ENCODE measurements at regions not wholly inside any gene's neighbourhood (a gene's known extent, or its start where the extent isn't known, plus 50 kb on each side); places are given as distances from the start of the nearest gene placed in this dataset.

DNA sequence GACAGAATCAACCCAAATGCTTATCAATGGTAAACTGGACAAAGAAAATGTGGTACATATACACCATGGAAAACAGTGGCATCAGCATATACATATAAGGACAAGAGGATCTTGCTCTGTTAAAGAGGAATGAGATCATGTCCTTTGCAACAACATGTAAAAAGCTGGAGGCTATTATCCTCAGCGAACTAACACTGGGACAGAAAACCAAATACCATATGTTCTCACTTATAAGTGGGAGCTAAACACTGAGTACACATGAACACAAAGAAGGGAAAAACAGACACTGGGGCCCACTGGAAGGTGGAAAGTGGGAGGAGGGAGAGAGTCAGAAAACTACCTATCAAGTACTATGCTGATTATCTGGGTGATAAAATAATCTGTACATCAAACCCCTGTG is 447.3 kb upstream of the MAF start:
- H3K27me3 ChIP-seq (ENCODE audit: control insufficient read depth, insufficient read depth, low read length): peaks cover 5% of the 10 kb centered on the region
- CTCF ChIA-PET: no interaction called here
- no peak for DNase-seq (ENCODE audit: low read depth)

DNA sequence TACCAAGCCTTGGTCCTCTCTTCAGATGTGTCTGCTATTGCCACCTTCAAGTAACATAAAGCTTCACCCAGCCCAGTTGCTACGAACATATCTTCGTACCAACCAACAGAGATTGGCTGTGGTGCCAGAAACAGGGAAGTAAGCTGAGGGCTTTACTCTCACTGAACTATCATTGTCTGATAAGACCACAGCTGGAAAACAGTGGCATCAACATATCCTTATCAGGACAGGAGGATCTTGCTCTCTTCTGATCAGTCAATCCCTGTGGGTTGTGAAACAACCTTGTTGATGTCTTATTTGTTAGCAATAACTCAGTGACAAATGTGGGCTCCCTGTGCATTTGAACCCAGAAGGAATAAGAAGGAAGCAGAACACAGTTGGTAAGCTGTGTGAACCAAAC is 446.3 kb upstream of the MAF start:
- Histone ChIP-seq H3K36me3 (ENCODE audit: control insufficient read depth, insufficient read depth, low read length) (no peaks in the 10 kb centered on the region), H3K4me3 (ENCODE audit: low read depth, low read length) (no peak overlapping the region), H3K27me3 (ENCODE audit: control insufficient read depth, insufficient read depth, low read length) (peaks cover 5% of the 10 kb centered on the region)
- TF ChIP-seq, protein P1, sequence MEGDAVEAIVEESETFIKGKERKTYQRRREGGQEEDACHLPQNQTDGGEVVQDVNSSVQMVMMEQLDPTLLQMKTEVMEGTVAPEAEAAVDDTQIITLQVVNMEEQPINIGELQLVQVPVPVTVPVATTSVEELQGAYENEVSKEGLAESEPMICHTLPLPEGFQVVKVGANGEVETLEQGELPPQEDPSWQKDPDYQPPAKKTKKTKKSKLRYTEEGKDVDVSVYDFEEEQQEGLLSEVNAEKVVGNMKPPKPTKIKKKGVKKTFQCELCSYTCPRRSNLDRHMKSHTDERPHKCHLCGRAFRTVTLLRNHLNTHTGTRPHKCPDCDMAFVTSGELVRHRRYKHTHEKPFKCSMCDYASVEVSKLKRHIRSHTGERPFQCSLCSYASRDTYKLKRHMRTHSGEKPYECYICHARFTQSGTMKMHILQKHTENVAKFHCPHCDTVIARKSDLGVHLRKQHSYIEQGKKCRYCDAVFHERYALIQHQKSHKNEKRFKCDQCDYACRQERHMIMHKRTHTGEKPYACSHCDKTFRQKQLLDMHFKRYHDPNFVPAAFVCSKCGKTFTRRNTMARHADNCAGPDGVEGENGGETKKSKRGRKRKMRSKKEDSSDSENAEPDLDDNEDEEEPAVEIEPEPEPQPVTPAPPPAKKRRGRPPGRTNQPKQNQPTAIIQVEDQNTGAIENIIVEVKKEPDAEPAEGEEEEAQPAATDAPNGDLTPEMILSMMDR (IDR thresholded peaks at IDR 0.05; ENCODE audit: insufficient read depth, low read depth, low read length): no peak
- DNase-seq (ENCODE audit: low read depth): no peak
- ChIA-PET CTCF (interaction anchor here (0.8 kb wide), 1 partner anchor 277 kb away, joined by 3 read pairs; no protein-coding TSS in a partner anchor), POLR2A (no interaction called here)

More for the DNA sequence above, 447.3 kb upstream of the MAF start:
- POLR2A ChIA-PET: no interaction called here
- Histone ChIP-seq H3K4me3 (ENCODE audit: low read depth, low read length) (no peak overlapping the region), H3K36me3 (ENCODE audit: control insufficient read depth, insufficient read depth, low read length) (no peaks in the 10 kb centered on the region)
- TF ChIP-seq, protein P1 (IDR thresholded peaks at IDR 0.05; ENCODE audit: insufficient read depth, low read depth, low read length): no peak

GRCh38 chr16:80046261-80046660 is 445.7 kb upstream of the MAF start:
- TF ChIP-seq, protein P1 (IDR thresholded peaks at IDR 0.05; ENCODE audit: insufficient read depth, low read depth, low read length): no peak
- Histone ChIP-seq H3K4me3 (ENCODE audit: low read depth, low read length) (no peak overlapping the region), H3K36me3 (ENCODE audit: control insufficient read depth, insufficient read depth, low read length) (no peaks in the 10 kb centered on the region), H3K27me3 (ENCODE audit: control insufficient read depth, insufficient read depth, low read length) (peaks cover 5% of the 10 kb centered on the region)
- no peak for DNase-seq (ENCODE audit: low read depth)
- ChIA-PET CTCF (interaction anchor here (0.8 kb wide), 1 partner anchor 276 kb away, joined by 3 read pairs; no protein-coding TSS in a partner anchor), POLR2A (no interaction called here)

GRCh38 chr16:80045861-80046260 is 445.3 kb upstream of the MAF start:
- POLR2A ChIA-PET: no interaction called here

DNA sequence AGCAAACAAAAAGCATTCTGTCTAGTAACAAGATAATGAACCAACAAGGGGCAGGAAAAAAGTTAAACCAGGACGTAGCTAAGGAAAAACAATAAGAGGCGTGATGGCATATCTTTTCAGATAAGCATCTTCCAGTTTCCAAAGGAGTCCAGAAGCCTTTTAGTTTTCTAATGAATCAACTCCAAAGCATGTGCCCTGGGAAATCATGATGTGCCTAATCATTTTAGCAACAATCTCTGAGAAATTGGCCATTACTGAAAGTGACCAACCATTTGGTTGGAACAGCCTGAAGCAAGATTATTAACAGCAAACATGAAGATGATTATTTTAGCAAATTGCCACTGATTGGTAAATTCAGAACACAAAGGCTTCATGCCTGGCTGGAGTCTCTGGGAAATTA is 440.9 kb upstream of the MAF start:
- POLR2A ChIA-PET: no interaction called here
- CTCF ChIA-PET: interaction anchor here (1.0 to 1.2 kb wide), 2 partner anchors 11 to 16 kb away, joined by 3 read pairs; no protein-coding TSS in a partner anchor

More at GRCh38 chr16:80045861-80046260, 445.3 kb upstream of the MAF start:
- Histone ChIP-seq H3K27me3 (ENCODE audit: control insufficient read depth, insufficient read depth, low read length) (peaks cover 5% of the 10 kb centered on the region), H3K4me3 (ENCODE audit: low read depth, low read length) (no peak overlapping the region), H3K36me3 (ENCODE audit: control insufficient read depth, insufficient read depth, low read length) (no peaks in the 10 kb centered on the region)
- TF ChIP-seq, protein P1 (IDR thresholded peaks at IDR 0.05; ENCODE audit: insufficient read depth, low read depth, low read length): no peak
- DNase-seq (ENCODE audit: low read depth): no peak
- CTCF ChIA-PET: no interaction called here

More for the DNA sequence above, 440.9 kb upstream of the MAF start:
- Histone ChIP-seq H3K4me3 (ENCODE audit: low read depth, low read length) (no peak overlapping the region), H3K36me3 (ENCODE audit: control insufficient read depth, insufficient read depth, low read length) (no peaks in the 10 kb centered on the region), H3K27me3 (ENCODE audit: control insufficient read depth, insufficient read depth, low read length) (peaks cover 5% of the 10 kb centered on the region)
- TF ChIP-seq, protein P1 (IDR thresholded peaks at IDR 0.05; ENCODE audit: insufficient read depth, low read depth, low read length): no peak
- DNase-seq (ENCODE audit: low read depth): no peak

All from BJ (cell line).